ENCODE measurements at regions not wholly inside any gene's neighbourhood (a gene's known extent, or its start where the extent isn't known, plus 50 kb on each side); places are given as distances from the start of the nearest gene placed in this dataset.
"Not testable (repeated sequence)": the region's sequence is repeated elsewhere in the genome, so short reads cannot be mapped to it uniquely, and the experiment has no call there.

- peaks cover 7% of the 10 kb centered on the region for H3K27me3 Mint-ChIP-seq
- no peak overlapping the region for H3K27ac Mint-ChIP-seq (ENCODE audit: low read depth)
- no peak for DNase-seq (ENCODE audit: low spot score in 2 of 2)
- no peaks in the 10 kb centered on the region for H3K9me3 Mint-ChIP-seq
- no peak overlapping the region for H3K4me3 Mint-ChIP-seq
- no peak for ATAC-seq (replicated peaks; ENCODE audit: extremely low read depth, poor library complexity, severe bottlenecking)
- no peaks in the 10 kb centered on the region for H3K36me3 Mint-ChIP-seq (ENCODE audit: insufficient read depth)
- H3K4me1 Mint-ChIP-seq = peaks cover 10% of the 10 kb centered on the region
Measured at GRCh38 chr13:50760751-50761150, 82.7 kb downstream of the DLEU7 start.

GRCh38 chr13:50761406-50761805 lies 82.1 kb downstream of the DLEU7 start:
- no peak overlapping the region for H3K4me3 Mint-ChIP-seq
- H3K4me1 Mint-ChIP-seq = peaks cover 5% of the 10 kb centered on the region
- H3K27ac Mint-ChIP-seq (ENCODE audit: low read depth) = no peak overlapping the region
- H3K36me3 Mint-ChIP-seq (ENCODE audit: insufficient read depth) = no peaks in the 10 kb centered on the region
- DNase-seq (ENCODE audit: low spot score in 2 of 2) (no peak), ATAC-seq (replicated peaks; ENCODE audit: extremely low read depth, poor library complexity, severe bottlenecking) (no peak)
- no peaks in the 10 kb centered on the region for H3K9me3 Mint-ChIP-seq
- peaks cover 7% of the 10 kb centered on the region for H3K27me3 Mint-ChIP-seq

- DNase-seq (ENCODE audit: low spot score in 2 of 2) (no peak), ATAC-seq (replicated peaks; ENCODE audit: extremely low read depth, poor library complexity, severe bottlenecking) (no peak)
- Mint-ChIP-seq H3K4me1 (peaks cover 5% of the 10 kb centered on the region), H3K27ac (ENCODE audit: low read depth) (no peak overlapping the region), H3K4me3 (no peak overlapping the region), H3K36me3 (ENCODE audit: insufficient read depth) (no peaks in the 10 kb centered on the region), H3K9me3 (no peaks in the 10 kb centered on the region), H3K27me3 (no peaks in the 10 kb centered on the region)
Measured at GRCh38 chr13:50762969-50763567, 80.4 kb downstream of the DLEU7 start.

GRCh38 chr13:50766013-50766412 lies 77.5 kb downstream of the DLEU7 start:
- no peak overlapping the region for H3K4me3 Mint-ChIP-seq
- no peak overlapping the region for H3K27ac Mint-ChIP-seq (ENCODE audit: low read depth)
- DNase-seq (ENCODE audit: low spot score in 2 of 2) (no peak), ATAC-seq (replicated peaks; ENCODE audit: extremely low read depth, poor library complexity, severe bottlenecking) (no peak)
- peaks cover 3% of the 10 kb centered on the region for H3K27me3 Mint-ChIP-seq
- no peaks in the 10 kb centered on the region for H3K36me3 Mint-ChIP-seq (ENCODE audit: insufficient read depth)
- H3K4me1 Mint-ChIP-seq = peaks cover 5% of the 10 kb centered on the region
- H3K9me3 Mint-ChIP-seq = no peaks in the 10 kb centered on the region

GRCh38 chr13:50766695-50767094 lies 76.8 kb downstream of the DLEU7 start:
- peaks cover 10% of the 10 kb centered on the region for H3K27me3 Mint-ChIP-seq
- H3K36me3 Mint-ChIP-seq (ENCODE audit: insufficient read depth) = no peaks in the 10 kb centered on the region
- no peak overlapping the region for H3K27ac Mint-ChIP-seq (ENCODE audit: low read depth)
- H3K9me3 Mint-ChIP-seq = no peaks in the 10 kb centered on the region
- no peak for DNase-seq (ENCODE audit: low spot score in 2 of 2)
- peaks cover 5% of the 10 kb centered on the region for H3K4me1 Mint-ChIP-seq
- ATAC-seq (replicated peaks; ENCODE audit: extremely low read depth, poor library complexity, severe bottlenecking) = no peak
- H3K4me3 Mint-ChIP-seq = no peak overlapping the region

GRCh38 chr13:50772881-50773280 lies 70.6 kb downstream of the DLEU7 start:
- not testable (repeated sequence) for H3K27ac Mint-ChIP-seq (ENCODE audit: low read depth); H3K4me1 Mint-ChIP-seq; DNase-seq (ENCODE audit: low spot score in 2 of 2); H3K36me3 Mint-ChIP-seq (ENCODE audit: insufficient read depth); ATAC-seq (replicated peaks; ENCODE audit: extremely low read depth, poor library complexity, severe bottlenecking); H3K9me3 Mint-ChIP-seq; H3K4me3 Mint-ChIP-seq
- peaks cover 43% of the 10 kb centered on the region for H3K27me3 Mint-ChIP-seq

All from central memory CD8-positive, alpha-beta T cell (primary cell).